Osteoblast (primary cell): ENCODE measurements at regions not wholly inside any gene's neighbourhood (a gene's known extent, or its start where the extent isn't known, plus 50 kb on each side); places are given as distances from the start of the nearest gene placed in this dataset.

ENCODE experiments used
- DNase-seq: peaks from one replicate; pipeline ENCODE4 v3.0.0; 2011; ENCODE audit warnings: low spot score, mixed read lengths; ENCODE audit not compliant: insufficient read length; ENCODE audit errors: missing footprints
- H2AFZ ChIP-seq: 2 replicates; pipeline ENCODE4 v1.6.0; 2011; ENCODE audit warnings: mild to moderate bottlenecking, low read length
- H3K27ac ChIP-seq: 2 replicates; pipeline ENCODE4 v1.5.1; 2011; ENCODE audit warnings: mild to moderate bottlenecking, low read depth, low read length, moderate library complexity
- H3K27me3 ChIP-seq: 2 replicates; pipeline ENCODE4 v1.6.0; 2012; ENCODE audit warnings: mild to moderate bottlenecking, control low read depth, inconsistent platforms, low read length, moderate library complexity; ENCODE audit not compliant: insufficient read depth
- H3K36me3 ChIP-seq: 2 replicates; pipeline ENCODE4 v1.5.1; 2011; ENCODE audit warnings: mild to moderate bottlenecking, low read length, control low read depth, moderate library complexity; ENCODE audit not compliant: insufficient read depth
- H3K4me1 ChIP-seq: 2 replicates; pipeline ENCODE4 v1.5.1; 2011; ENCODE audit warnings: mild to moderate bottlenecking, low read length, control low read depth, moderate library complexity; ENCODE audit not compliant: insufficient read depth
- H3K4me2 ChIP-seq: 2 replicates; pipeline ENCODE4 v1.6.0; 2011; ENCODE audit warnings: mild to moderate bottlenecking, low read length; ENCODE audit not compliant: insufficient read depth
- H3K4me3 ChIP-seq: fragments of 200-600 bp; sonication (generic); 3 replicates; pipeline ENCODE4 v1.5.1; 2012; ENCODE audit warnings: mild to moderate bottlenecking, low read length, inconsistent platforms; ENCODE audit not compliant: insufficient read depth
- H3K79me2 ChIP-seq: 2 replicates; pipeline ENCODE4 v1.6.0; 2012; ENCODE audit warnings: mild to moderate bottlenecking, low read length, control low read depth, inconsistent platforms; ENCODE audit not compliant: insufficient read depth
- H3K9me3 ChIP-seq: 2 replicates; pipeline ENCODE4 v1.5.1; 2011; ENCODE audit warnings: low read depth, low read length, control low read depth
- H4K20me1 ChIP-seq: 2 replicates; pipeline ENCODE4 v1.6.0; 2012; ENCODE audit warnings: mild to moderate bottlenecking, low read length, control low read depth; ENCODE audit not compliant: insufficient read depth
- TF ChIP-seq, protein P1 (sequence below): IDR thresholded peaks from 2 replicates; pipeline ENCODE4 v1.5.1; 2011; ENCODE audit warnings: mild to moderate bottlenecking, low read depth, low read length, moderate library complexity; ENCODE audit errors: extremely low read depth

DNA sequence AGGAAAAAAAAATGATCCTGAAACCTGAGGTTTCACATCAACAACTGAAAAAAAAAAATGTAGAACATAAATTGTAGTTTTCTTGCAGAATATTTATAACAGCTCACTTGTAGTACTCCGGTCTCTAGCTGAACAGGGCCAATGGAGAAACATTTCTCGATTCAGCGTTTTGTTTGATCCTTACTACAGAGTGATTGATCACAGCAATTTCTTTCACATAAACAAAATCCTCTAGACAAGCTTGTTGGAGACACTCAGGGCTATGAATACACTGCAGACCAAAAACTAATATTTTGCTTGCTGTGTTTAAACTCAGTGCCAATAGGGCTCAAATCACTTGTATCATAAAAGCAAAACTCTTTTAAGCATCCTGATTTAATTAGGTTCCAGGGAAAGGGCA lies 127.0 kb upstream of the CNTN6 start:
- Histone ChIP-seq H3K4me1 (no peaks in the 10 kb centered on the region), H2AFZ (no peak overlapping the region), H4K20me1 (no peaks in the 10 kb centered on the region), H3K36me3 (no peaks in the 10 kb centered on the region), H3K27me3 (no peaks in the 10 kb centered on the region), H3K4me2 (no peak overlapping the region), H3K4me3 (no peak overlapping the region), H3K27ac (no peak overlapping the region), H3K79me2 (no peaks in the 10 kb centered on the region), H3K9me3 (peaks cover 6% of the 10 kb centered on the region)
- TF ChIP-seq, protein P1, sequence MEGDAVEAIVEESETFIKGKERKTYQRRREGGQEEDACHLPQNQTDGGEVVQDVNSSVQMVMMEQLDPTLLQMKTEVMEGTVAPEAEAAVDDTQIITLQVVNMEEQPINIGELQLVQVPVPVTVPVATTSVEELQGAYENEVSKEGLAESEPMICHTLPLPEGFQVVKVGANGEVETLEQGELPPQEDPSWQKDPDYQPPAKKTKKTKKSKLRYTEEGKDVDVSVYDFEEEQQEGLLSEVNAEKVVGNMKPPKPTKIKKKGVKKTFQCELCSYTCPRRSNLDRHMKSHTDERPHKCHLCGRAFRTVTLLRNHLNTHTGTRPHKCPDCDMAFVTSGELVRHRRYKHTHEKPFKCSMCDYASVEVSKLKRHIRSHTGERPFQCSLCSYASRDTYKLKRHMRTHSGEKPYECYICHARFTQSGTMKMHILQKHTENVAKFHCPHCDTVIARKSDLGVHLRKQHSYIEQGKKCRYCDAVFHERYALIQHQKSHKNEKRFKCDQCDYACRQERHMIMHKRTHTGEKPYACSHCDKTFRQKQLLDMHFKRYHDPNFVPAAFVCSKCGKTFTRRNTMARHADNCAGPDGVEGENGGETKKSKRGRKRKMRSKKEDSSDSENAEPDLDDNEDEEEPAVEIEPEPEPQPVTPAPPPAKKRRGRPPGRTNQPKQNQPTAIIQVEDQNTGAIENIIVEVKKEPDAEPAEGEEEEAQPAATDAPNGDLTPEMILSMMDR, result no peak
- DNase-seq, result no peak

DNA sequence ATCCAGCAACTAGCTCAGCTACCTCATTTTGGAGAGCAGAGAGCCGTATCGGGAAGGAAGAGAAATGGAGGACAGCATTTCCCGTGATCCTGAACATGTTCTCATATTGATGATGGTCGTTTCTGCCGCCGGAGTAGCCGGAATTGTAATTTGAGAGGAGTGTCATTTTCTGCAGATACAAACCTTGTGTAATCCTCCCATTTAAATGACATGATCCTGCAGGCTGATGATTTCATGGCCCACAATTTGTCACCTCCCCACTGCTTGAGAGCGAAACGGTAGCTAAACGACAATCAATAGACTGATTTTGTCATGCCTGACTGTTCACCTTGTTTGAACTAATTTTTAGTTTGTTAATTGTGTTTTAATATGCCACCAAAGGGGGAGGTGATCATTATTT lies 126.5 kb upstream of the CNTN6 start:
- no peaks in the 10 kb centered on the region for H3K4me1 ChIP-seq
- H3K9me3 ChIP-seq, result peaks cover 6% of the 10 kb centered on the region
- H4K20me1 ChIP-seq, result no peaks in the 10 kb centered on the region
- H3K36me3 ChIP-seq, result no peaks in the 10 kb centered on the region
- H3K27ac ChIP-seq, result no peak overlapping the region
- H3K79me2 ChIP-seq, result no peaks in the 10 kb centered on the region
- H3K4me2 ChIP-seq, result no peak overlapping the region
- no peaks in the 10 kb centered on the region for H3K27me3 ChIP-seq
- DNase-seq, result no peak
- TF ChIP-seq, protein P1, result no peak
- no peak overlapping the region for H3K4me3 ChIP-seq
- no peak overlapping the region for H2AFZ ChIP-seq

DNA sequence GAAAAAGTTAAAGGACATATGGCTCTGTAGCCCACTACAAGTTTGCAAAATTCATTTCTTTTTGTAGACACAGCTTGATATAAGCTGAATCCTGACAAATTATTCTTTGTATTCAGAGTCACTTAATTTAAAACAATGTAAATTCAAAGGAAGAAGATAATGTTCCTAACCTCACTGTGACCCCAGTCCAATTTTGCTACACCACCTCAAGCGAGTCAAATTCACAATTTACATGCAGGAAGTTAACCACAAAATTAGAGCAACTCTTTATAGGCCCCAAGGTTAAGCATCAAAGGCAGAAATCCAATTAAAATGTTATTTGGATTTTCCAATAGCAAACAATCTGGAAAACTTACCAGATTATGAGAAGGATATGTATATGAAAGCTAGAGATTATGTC lies 119.5 kb upstream of the CNTN6 start:
- H3K27ac ChIP-seq, result no peak overlapping the region

DNA sequence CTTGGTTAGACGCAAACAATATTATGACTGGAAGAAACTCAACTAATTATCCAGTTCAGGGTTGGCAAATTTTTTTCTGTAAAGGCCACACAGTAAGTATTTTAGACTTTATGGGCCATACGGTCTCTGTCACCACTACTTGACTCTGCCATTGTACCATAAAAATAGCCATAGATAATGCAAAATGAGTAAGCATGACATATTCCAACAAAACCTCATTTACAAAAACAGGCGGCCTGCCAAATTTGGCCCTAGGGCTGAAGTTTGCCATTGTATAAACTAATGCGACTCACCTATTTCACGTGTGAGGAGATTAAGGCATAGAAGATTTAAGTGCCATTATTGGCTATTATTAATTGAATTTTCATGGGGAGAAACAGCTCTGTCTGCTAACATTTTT lies 116.8 kb upstream of the CNTN6 start:
- Histone ChIP-seq H3K27me3 (no peaks in the 10 kb centered on the region), H3K4me3 (no peak overlapping the region), H3K36me3 (no peaks in the 10 kb centered on the region), H3K79me2 (no peaks in the 10 kb centered on the region), H3K9me3 (peaks cover 2% of the 10 kb centered on the region), H3K4me1 (no peaks in the 10 kb centered on the region), H3K4me2 (no peak overlapping the region), H3K27ac (no peak overlapping the region), H2AFZ (no peak overlapping the region), H4K20me1 (no peaks in the 10 kb centered on the region)
- TF ChIP-seq, protein P1, result no peak
- no peak for DNase-seq

More for the DNA sequence above, 119.5 kb upstream of the CNTN6 start:
- Histone ChIP-seq H3K79me2 (no peaks in the 10 kb centered on the region), H3K4me2 (no peak overlapping the region), H3K9me3 (peaks cover 3% of the 10 kb centered on the region), H3K4me1 (no peaks in the 10 kb centered on the region), H3K4me3 (no peak overlapping the region), H3K36me3 (no peaks in the 10 kb centered on the region), H2AFZ (no peak overlapping the region), H4K20me1 (no peaks in the 10 kb centered on the region), H3K27me3 (no peaks in the 10 kb centered on the region)
- no peak for DNase-seq
- TF ChIP-seq, protein P1, result no peak
